ENCODE measurements at regions not wholly inside any gene's neighbourhood (a gene's known extent, or its start where the extent isn't known, plus 50 kb on each side); places are given as distances from the start of the nearest gene placed in this dataset.
A peak's percentile ranks its signal among the peaks of the same experiment; 100 is the strongest.

GRCh38 chr9:68625559-68625958, 79.5 kb upstream of the PIP5K1B start:
- no peak for TF ChIP-seq CTCF (IDR thresholded peaks at IDR 0.05; ENCODE audit: low read depth, low read length)
- Histone ChIP-seq H3K27me3 (no peaks in the 10 kb centered on the region), H3K4me1 (ENCODE audit: low read depth) (peaks cover 42% of the 10 kb centered on the region), H3K36me3 (no peaks in the 10 kb centered on the region), H3K27ac (no peak overlapping the region), H3K4me3 (no peak overlapping the region), H3K9me3 (ENCODE audit: low read depth) (no peaks in the 10 kb centered on the region)
- DNase-seq (ENCODE audit: low read depth in 1 of 2, low spot score in 1 of 2) = no peak

- no peak for DNase-seq (ENCODE audit: low read depth in 1 of 2, low spot score in 1 of 2)
- Histone ChIP-seq H3K27me3 (no peaks in the 10 kb centered on the region), H3K4me1 (ENCODE audit: low read depth) (peaks cover 45% of the 10 kb centered on the region), H3K9me3 (ENCODE audit: low read depth) (no peaks in the 10 kb centered on the region), H3K36me3 (no peaks in the 10 kb centered on the region), H3K27ac (no peak overlapping the region), H3K4me3 (no peak overlapping the region)
- no peak for TF ChIP-seq CTCF (IDR thresholded peaks at IDR 0.05; ENCODE audit: low read depth, low read length)
Measured at GRCh38 chr9:68626526-68626925, 78.5 kb upstream of the PIP5K1B start.

DNA sequence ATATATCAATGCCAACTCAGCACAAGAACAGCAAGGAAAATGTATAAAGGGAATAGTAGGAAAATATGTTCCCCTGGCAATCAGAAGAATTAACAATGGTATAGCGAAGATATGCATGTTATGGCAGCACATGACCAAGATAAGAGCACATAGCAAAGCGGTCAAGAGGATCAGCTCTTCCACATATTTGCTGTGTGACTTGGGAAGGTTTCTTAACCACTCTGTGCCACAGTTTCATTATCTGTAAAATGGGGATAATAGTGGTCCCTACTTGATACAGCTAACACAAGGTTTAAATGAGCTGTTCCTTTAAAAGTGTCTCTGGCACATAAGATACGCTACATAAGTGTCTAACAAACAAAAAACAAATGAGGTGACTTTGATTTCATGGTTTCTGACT, 77.9 kb upstream of the PIP5K1B start:
- no peak for DNase-seq (ENCODE audit: low read depth in 1 of 2, low spot score in 1 of 2)
- Histone ChIP-seq H3K27ac (no peak overlapping the region), H3K4me1 (ENCODE audit: low read depth) (peaks cover 47% of the 10 kb centered on the region), H3K9me3 (ENCODE audit: low read depth) (no peaks in the 10 kb centered on the region), H3K36me3 (no peaks in the 10 kb centered on the region), H3K4me3 (no peak overlapping the region), H3K27me3 (no peaks in the 10 kb centered on the region)
- TF ChIP-seq CTCF (IDR thresholded peaks at IDR 0.05; ENCODE audit: low read depth, low read length) = no peak

DNA sequence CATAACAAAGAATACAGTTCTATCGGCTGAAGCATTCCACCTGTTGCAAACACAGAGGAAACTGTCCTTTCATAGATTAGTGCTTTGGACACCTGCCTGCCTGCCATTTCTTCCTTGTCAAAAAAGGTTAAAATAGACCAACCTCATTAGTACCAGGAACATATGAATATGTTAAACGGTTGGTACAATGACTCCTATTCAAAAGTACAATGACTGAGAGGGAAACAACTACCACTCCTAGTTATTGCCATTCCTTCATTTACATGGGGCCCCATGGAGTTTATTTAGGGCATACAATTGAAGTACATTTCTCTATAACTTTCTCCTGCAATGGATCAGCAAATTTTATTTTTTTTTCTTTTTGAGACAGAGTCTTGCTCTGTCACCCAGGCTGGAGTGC, 77.4 kb upstream of the PIP5K1B start:
- Histone ChIP-seq H3K9me3 (ENCODE audit: low read depth) (no peaks in the 10 kb centered on the region), H3K27me3 (no peaks in the 10 kb centered on the region), H3K36me3 (no peaks in the 10 kb centered on the region), H3K4me1 (ENCODE audit: low read depth) (peaks cover 47% of the 10 kb centered on the region), H3K4me3 (no peak overlapping the region), H3K27ac (no peak overlapping the region)
- DNase-seq (ENCODE audit: low read depth in 1 of 2, low spot score in 1 of 2) = no peak
- TF ChIP-seq CTCF (IDR thresholded peaks at IDR 0.05; ENCODE audit: low read depth, low read length) = no peak

- Histone ChIP-seq H3K36me3 (no peaks in the 10 kb centered on the region), H3K4me1 (ENCODE audit: low read depth) (peaks cover 47% of the 10 kb centered on the region), H3K27ac (peak overlapping the region; percentile 31), H3K4me3 (no peak overlapping the region), H3K27me3 (no peaks in the 10 kb centered on the region), H3K9me3 (ENCODE audit: low read depth) (no peaks in the 10 kb centered on the region)
- DNase-seq (ENCODE audit: low read depth in 1 of 2, low spot score in 1 of 2) = peak in 1 of 2 donors; percentile 75
- TF ChIP-seq CTCF (IDR thresholded peaks at IDR 0.05; ENCODE audit: low read depth, low read length) = no peak
Measured at GRCh38 chr9:68629042-68629441, 76.0 kb upstream of the PIP5K1B start.

GRCh38 chr9:68631811-68632210, 73.2 kb upstream of the PIP5K1B start:
- no peaks in the 10 kb centered on the region for H3K36me3 ChIP-seq
- H3K27me3 ChIP-seq = no peaks in the 10 kb centered on the region
- H3K9me3 ChIP-seq (ENCODE audit: low read depth) = no peaks in the 10 kb centered on the region
- no peak overlapping the region for H3K4me3 ChIP-seq
- peaks cover 34% of the 10 kb centered on the region for H3K4me1 ChIP-seq (ENCODE audit: low read depth)
- TF ChIP-seq CTCF (IDR thresholded peaks at IDR 0.05; ENCODE audit: low read depth, low read length) = no peak
- H3K27ac ChIP-seq = no peak overlapping the region
- no peak for DNase-seq (ENCODE audit: low read depth in 1 of 2, low spot score in 1 of 2)

Data from cardiac muscle cell (in vitro differentiated cells and primary cell).